ENCODE measurements at regions not wholly inside any gene's neighbourhood (a gene's known extent, or its start where the extent isn't known, plus 50 kb on each side); places are given as distances from the start of the nearest gene placed in this dataset.
A peak's percentile ranks its signal among the peaks of the same experiment; 100 is the strongest.

GRCh38 chr20:8967641-8968245 is 101.1 kb upstream of the PLCB4 start:
- H3K27me3 ChIP-seq = no peaks in the 10 kb centered on the region
- WGBS, 2 donors (ENCODE audit: low coverage in 1 of 2) = 76 to 85% methylated on average over 2 of the region's 2 CpGs
- no peaks in the 10 kb centered on the region for H3K36me3 ChIP-seq
- H3K4me3 ChIP-seq = no peak overlapping the region
- intact Hi-C loops (cut with DNase I; ENCODE audit: low total_unique reads) = no loop called here
- no peaks in the 10 kb centered on the region for H3K9me3 ChIP-seq
- in situ Hi-C loops (cut with MboI; ENCODE audit: low pct_ligation_motif_present in 1 of 4, low pct_unique_long_range_greater_than_20kb in 1 of 4, low sequenced_read_pairs in 3 of 4) = no loop called here
- DNase-seq = no peak
- H3K4me1 ChIP-seq = peaks cover 3 to 9% (median 5%) of the 10 kb centered on the region in 4 donors
- peak overlapping the region in 2 of 4 donors; percentile 18 to 63 for H3K27ac ChIP-seq
- TF ChIP-seq POLR2AphosphoS5 (IDR thresholded peaks at IDR 0.05) = no peak

- in situ Hi-C loops (cut with MboI; ENCODE audit: low pct_ligation_motif_present in 1 of 4, low pct_unique_long_range_greater_than_20kb in 1 of 4, low sequenced_read_pairs in 3 of 4) = no loop called here
- TF ChIP-seq POLR2A (IDR thresholded peaks at IDR 0.05) (no peak), CTCF (IDR thresholded peaks at IDR 0.05) (no peak), POLR2AphosphoS5 (IDR thresholded peaks at IDR 0.05) (no peak), EP300 (IDR thresholded peaks at IDR 0.05; ENCODE audit: low read depth) (no peak)
- no peak for DNase-seq
- Histone ChIP-seq H3K4me3 (no peak overlapping the region), H3K9me3 (no peaks in the 10 kb centered on the region), H3K27ac (peak overlapping the region in 3 of 4 donors; percentile 40 to 63 (median 49)), H3K27me3 (no peaks in the 10 kb centered on the region), H3K4me1 (peaks cover 3 to 9% (median 5%) of the 10 kb centered on the region in 4 donors), H3K36me3 (no peaks in the 10 kb centered on the region)
- intact Hi-C loops (cut with DNase I; ENCODE audit: low total_unique reads) = no loop called here
Observed at GRCh38 chr20:8969146-8969583, 99.7 kb upstream of the PLCB4 start.

- in situ Hi-C loops (cut with MboI; ENCODE audit: low pct_ligation_motif_present in 1 of 4, low pct_unique_long_range_greater_than_20kb in 1 of 4, low sequenced_read_pairs in 3 of 4) (no loop called here), intact Hi-C loops (cut with DNase I; ENCODE audit: low total_unique reads) (no loop called here)
- 73 to 77% methylated on average over 4 of the region's 4 CpGs for WGBS, 2 donors (ENCODE audit: low coverage in 1 of 2)
- DNase-seq = no peak
- H3K4me1 ChIP-seq = peaks cover 3 to 9% (median 5%) of the 10 kb centered on the region in 4 donors
- H3K36me3 ChIP-seq = no peaks in the 10 kb centered on the region
- H3K27me3 ChIP-seq = no peaks in the 10 kb centered on the region
- H3K9me3 ChIP-seq = no peaks in the 10 kb centered on the region
- TF ChIP-seq CTCF (IDR thresholded peaks at IDR 0.05) = no peak
- no peak for TF ChIP-seq POLR2A (IDR thresholded peaks at IDR 0.05)
- TF ChIP-seq EP300 (IDR thresholded peaks at IDR 0.05; ENCODE audit: low read depth) = no peak
- H3K27ac ChIP-seq = no peak overlapping the region
- H3K4me3 ChIP-seq = no peak overlapping the region
Observed at GRCh38 chr20:8971669-8972316, 97.1 kb upstream of the PLCB4 start.

GRCh38 chr20:8972963-8973705 is 95.8 kb upstream of the PLCB4 start:
- intact Hi-C loops (cut with DNase I; ENCODE audit: low total_unique reads) (no loop called here), in situ Hi-C loops (cut with MboI; ENCODE audit: low pct_ligation_motif_present in 1 of 4, low pct_unique_long_range_greater_than_20kb in 1 of 4, low sequenced_read_pairs in 3 of 4) (no loop called here)
- no peak overlapping the region for H3K27ac ChIP-seq
- no peak for DNase-seq
- WGBS, 2 donors (ENCODE audit: low coverage in 1 of 2) = 83 to 86% methylated on average over 2 to 4 of the region's 4 CpGs
- no peak for TF ChIP-seq CTCF (IDR thresholded peaks at IDR 0.05)
- H3K4me1 ChIP-seq = peaks cover 3 to 9% (median 5%) of the 10 kb centered on the region in 4 donors
- no peaks in the 10 kb centered on the region for H3K27me3 ChIP-seq
- H3K4me3 ChIP-seq = no peak overlapping the region
- H3K9me3 ChIP-seq = no peaks in the 10 kb centered on the region
- no peaks in the 10 kb centered on the region for H3K36me3 ChIP-seq
